ENCODE measurements at regions not wholly inside any gene's neighbourhood (a gene's known extent, or its start where the extent isn't known, plus 50 kb on each side); places are given as distances from the start of the nearest gene placed in this dataset.

- Histone ChIP-seq H3K9me3 (ENCODE audit: severe bottlenecking) (no peaks in the 10 kb centered on the region), H3K27ac (no peak overlapping the region), H3K4me3 (ENCODE audit: low read depth, low read length) (no peak overlapping the region), H3K36me3 (no peaks in the 10 kb centered on the region), H3K27me3 (ENCODE audit: insufficient read depth, low read depth, severe bottlenecking) (no peaks in the 10 kb centered on the region)
- TF ChIP-seq CTCF (IDR thresholded peaks at IDR 0.05; ENCODE audit: low read depth, low read length) = no peak
- no peak for DNase-seq
These were observed 75.8 kb downstream of the RTP5 start for GRCh38 chr2:241945311-241945710.

- no peak for DNase-seq
- TF ChIP-seq CTCF (IDR thresholded peaks at IDR 0.05; ENCODE audit: low read depth, low read length) = no peak
- Histone ChIP-seq H3K27me3 (ENCODE audit: insufficient read depth, low read depth, severe bottlenecking) (no peaks in the 10 kb centered on the region), H3K9me3 (ENCODE audit: severe bottlenecking) (no peaks in the 10 kb centered on the region), H3K4me3 (ENCODE audit: low read depth, low read length) (no peak overlapping the region), H3K36me3 (no peaks in the 10 kb centered on the region), H3K27ac (no peak overlapping the region)
These were observed 76.3 kb downstream of the RTP5 start for GRCh38 chr2:241945803-241946202.

- H3K27ac ChIP-seq = no peak overlapping the region
- H3K9me3 ChIP-seq (ENCODE audit: severe bottlenecking) = no peaks in the 10 kb centered on the region
- DNase-seq = no peak
- no peaks in the 10 kb centered on the region for H3K36me3 ChIP-seq
- no peaks in the 10 kb centered on the region for H3K27me3 ChIP-seq (ENCODE audit: insufficient read depth, low read depth, severe bottlenecking)
- no peak overlapping the region for H3K4me3 ChIP-seq (ENCODE audit: low read depth, low read length)
- TF ChIP-seq CTCF (IDR thresholded peaks at IDR 0.05; ENCODE audit: low read depth, low read length) = no peak
These were observed 76.9 kb downstream of the RTP5 start for GRCh38 chr2:241946306-241947003.

GRCh38 chr2:241947004-241947350 lies 77.4 kb downstream of the RTP5 start:
- H3K36me3 ChIP-seq = no peaks in the 10 kb centered on the region
- no peak for DNase-seq
- no peaks in the 10 kb centered on the region for H3K9me3 ChIP-seq (ENCODE audit: severe bottlenecking)
- H3K4me3 ChIP-seq (ENCODE audit: low read depth, low read length) = no peak overlapping the region
- H3K27me3 ChIP-seq (ENCODE audit: insufficient read depth, low read depth, severe bottlenecking) = no peaks in the 10 kb centered on the region
- no peak overlapping the region for H3K27ac ChIP-seq
- no peak for TF ChIP-seq CTCF (IDR thresholded peaks at IDR 0.05; ENCODE audit: low read depth, low read length)

- no peaks in the 10 kb centered on the region for H3K27me3 ChIP-seq (ENCODE audit: insufficient read depth, low read depth, severe bottlenecking)
- no peak for TF ChIP-seq CTCF (IDR thresholded peaks at IDR 0.05; ENCODE audit: low read depth, low read length)
- no peak for DNase-seq
- H3K9me3 ChIP-seq (ENCODE audit: severe bottlenecking) = no peaks in the 10 kb centered on the region
- H3K4me3 ChIP-seq (ENCODE audit: low read depth, low read length) = no peak overlapping the region
- H3K36me3 ChIP-seq = no peaks in the 10 kb centered on the region
- H3K27ac ChIP-seq = no peak overlapping the region
These were observed 77.9 kb downstream of the RTP5 start for GRCh38 chr2:241947401-241947800.

- Histone ChIP-seq H3K27me3 (ENCODE audit: insufficient read depth, low read depth, severe bottlenecking) (no peaks in the 10 kb centered on the region), H3K36me3 (no peaks in the 10 kb centered on the region), H3K9me3 (ENCODE audit: severe bottlenecking) (no peaks in the 10 kb centered on the region), H3K27ac (no peak overlapping the region), H3K4me3 (ENCODE audit: low read depth, low read length) (no peak overlapping the region)
- TF ChIP-seq CTCF (IDR thresholded peaks at IDR 0.05; ENCODE audit: low read depth, low read length) = no peak
- no peak for DNase-seq
These were observed 78.3 kb downstream of the RTP5 start for GRCh38 chr2:241947876-241948275.

Measured in WERI-Rb-1 (cell line).